Activated naive CD4-positive, alpha-beta T cell treated with anti-CD3 and anti-CD28 coated beads, Interleukin-2, amount 10 ng/mL, durations not matched to agents 7 days and 5 days (primary cell): ENCODE measurements at regions not wholly inside any gene's neighbourhood (a gene's known extent, or its start where the extent isn't known, plus 50 kb on each side); places are given as distances from the start of the nearest gene placed in this dataset.

Experiments
- CTCF ChIA-PET: fragments of 350-600 bp; sonication (Branson Sonifier 250); formaldehyde crosslinking; loops from one replicate; lab custom pipeline; 2021; ENCODE audit warnings: antibody characterized with exemption; lab: Charles Lee
- DNase-seq: peaks from one replicate; pipeline ENCODE4 v3.0.0-alpha.2; 2020
- H3K27ac Mint-ChIP-seq: one replicate; pipeline ENCODE4 v1.8.0; 2021; ENCODE audit warnings: mild to moderate bottlenecking, moderate library complexity, mixed read lengths
- H3K27me3 Mint-ChIP-seq: one replicate; pipeline ENCODE4 v1.8.0; 2021; ENCODE audit warnings: mild to moderate bottlenecking, mixed read lengths
- H3K36me3 Mint-ChIP-seq: one replicate; pipeline ENCODE4 v1.8.0; 2021; ENCODE audit warnings: mixed read lengths
- H3K4me1 Mint-ChIP-seq: one replicate; pipeline ENCODE4 v1.8.0; 2021; ENCODE audit warnings: mixed read lengths
- H3K4me3 Mint-ChIP-seq: one replicate; pipeline ENCODE4 v1.8.0; 2021; ENCODE audit warnings: mild to moderate bottlenecking, moderate library complexity, mixed read lengths
- H3K9me3 Mint-ChIP-seq: one replicate; pipeline ENCODE4 v1.8.0; 2021; ENCODE audit warnings: mixed read lengths

DNA sequence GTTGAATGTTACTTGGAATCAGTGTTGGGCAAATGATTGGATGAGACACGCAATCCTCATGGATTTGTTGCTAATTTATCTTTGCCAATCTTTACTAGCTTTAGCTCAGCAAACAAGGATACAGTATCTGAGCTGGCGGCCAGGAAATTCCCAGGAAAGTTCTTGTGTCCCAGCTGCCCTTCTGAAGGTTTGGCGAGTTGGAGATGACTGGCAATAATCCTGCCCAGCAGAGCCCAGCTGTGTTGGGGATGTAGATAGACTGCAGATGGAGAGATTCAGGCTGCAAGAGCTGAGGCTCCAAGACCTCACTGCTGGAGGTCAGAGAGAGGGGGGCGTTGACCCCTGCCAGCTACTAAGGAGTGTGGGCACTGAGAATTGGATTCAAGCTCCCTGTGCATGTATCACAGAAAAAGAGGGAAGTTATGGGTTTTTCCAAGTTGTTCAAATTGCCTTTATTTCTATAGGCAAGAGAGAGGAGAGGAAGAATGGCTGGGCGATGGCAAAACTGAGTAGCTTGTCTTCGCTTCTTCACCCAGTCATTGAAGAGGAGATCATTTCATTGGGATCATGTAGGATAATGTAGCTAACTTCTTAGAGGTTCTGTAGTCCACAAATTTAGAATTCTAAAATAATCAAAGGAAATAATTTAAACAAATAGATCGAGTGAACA, 506.8 kb upstream of the LRATD1 start:
- Mint-ChIP-seq H3K4me1 (no peaks in the 10 kb centered on the region), H3K36me3 (no peaks in the 10 kb centered on the region), H3K27me3 (no peaks in the 10 kb centered on the region), H3K9me3 (peaks cover 7% of the 10 kb centered on the region), H3K27ac (no peak overlapping the region), H3K4me3 (no peak overlapping the region)
- CTCF ChIA-PET, result no interaction called here
- no peak for DNase-seq

DNA sequence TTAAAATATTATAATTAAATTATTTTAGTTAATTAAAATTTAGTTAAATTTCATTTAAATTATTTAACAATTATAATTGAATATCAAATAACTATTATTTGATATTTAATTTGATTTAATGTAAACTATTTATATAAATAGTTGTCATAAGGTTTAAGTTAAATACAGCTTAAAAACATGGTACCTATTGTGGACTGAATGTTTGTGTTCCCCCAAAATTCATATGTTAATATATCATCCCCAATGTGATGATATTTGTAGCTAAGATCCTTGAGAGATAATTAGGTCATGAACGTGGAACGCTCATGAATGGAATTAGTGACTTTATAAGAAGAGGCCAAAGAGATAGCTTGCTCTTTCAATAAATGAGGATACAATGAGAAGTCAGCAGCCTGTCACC, 505.7 kb upstream of the LRATD1 start:
- no peak overlapping the region for H3K4me3 Mint-ChIP-seq
- no peaks in the 10 kb centered on the region for H3K4me1 Mint-ChIP-seq
- CTCF ChIA-PET, result interaction anchor here (0.7 kb wide), 1 partner anchor 62 kb away, joined by 3 read pairs; no protein-coding TSS in a partner anchor
- H3K27ac Mint-ChIP-seq, result no peak overlapping the region
- peaks cover 7% of the 10 kb centered on the region for H3K9me3 Mint-ChIP-seq
- no peaks in the 10 kb centered on the region for H3K36me3 Mint-ChIP-seq
- DNase-seq, result no peak
- no peaks in the 10 kb centered on the region for H3K27me3 Mint-ChIP-seq

DNA sequence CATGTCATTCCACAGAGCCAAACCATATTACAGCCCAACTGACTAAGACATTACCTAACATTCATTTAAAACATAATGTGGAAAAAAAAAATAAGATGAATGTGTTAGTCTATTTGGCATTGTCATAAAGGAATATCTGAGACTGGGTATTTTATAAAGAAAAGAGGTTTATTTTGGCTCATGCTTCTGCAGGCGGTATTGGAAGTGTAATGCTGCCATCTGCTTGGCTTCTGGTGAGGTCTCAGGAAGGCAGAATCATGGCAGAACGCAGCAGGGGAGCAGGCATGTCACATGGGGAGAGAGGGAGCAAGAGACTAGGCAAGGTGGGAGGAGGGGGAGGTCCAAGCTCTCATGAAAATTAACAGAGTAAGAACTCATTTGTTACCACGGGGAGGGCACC, 504.8 kb upstream of the LRATD1 start:
- no peaks in the 10 kb centered on the region for H3K36me3 Mint-ChIP-seq
- H3K27ac Mint-ChIP-seq, result no peak overlapping the region
- H3K9me3 Mint-ChIP-seq, result peaks cover 5% of the 10 kb centered on the region
- CTCF ChIA-PET, result no interaction called here
- H3K27me3 Mint-ChIP-seq, result no peaks in the 10 kb centered on the region
- DNase-seq, result no peak
- no peak overlapping the region for H3K4me3 Mint-ChIP-seq
- H3K4me1 Mint-ChIP-seq, result no peaks in the 10 kb centered on the region

DNA sequence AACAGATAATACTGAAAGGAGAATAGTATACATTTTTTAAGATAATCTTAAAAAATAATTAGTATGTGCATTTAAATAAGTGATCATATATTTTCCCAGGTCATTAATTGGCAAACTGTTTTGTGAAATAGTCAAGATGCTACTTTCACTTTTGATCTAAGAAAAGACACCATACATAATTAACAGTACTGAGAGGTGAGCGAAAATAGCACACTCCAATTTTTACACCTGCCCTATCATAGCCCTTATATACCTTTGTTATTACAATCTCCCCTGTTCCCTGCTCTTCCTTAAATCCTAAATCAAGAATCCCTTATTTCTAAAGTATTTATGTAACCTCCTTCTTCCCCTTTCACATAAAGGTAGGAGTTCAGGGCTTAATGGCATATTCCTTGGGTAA, 500.1 kb upstream of the LRATD1 start:
- no peak for DNase-seq
- Mint-ChIP-seq H3K27me3 (no peaks in the 10 kb centered on the region), H3K4me1 (no peaks in the 10 kb centered on the region), H3K27ac (no peak overlapping the region), H3K9me3 (peaks cover 6% of the 10 kb centered on the region), H3K4me3 (no peak overlapping the region), H3K36me3 (no peaks in the 10 kb centered on the region)
- CTCF ChIA-PET, result no interaction called here

GRCh38 chr2:14134771-14135170, 497.7 kb upstream of the LRATD1 start:
- DNase-seq, result no peak
- H3K4me1 Mint-ChIP-seq, result no peaks in the 10 kb centered on the region
- H3K4me3 Mint-ChIP-seq, result no peak overlapping the region
- H3K27me3 Mint-ChIP-seq, result no peaks in the 10 kb centered on the region
- H3K9me3 Mint-ChIP-seq, result peaks cover 7% of the 10 kb centered on the region
- CTCF ChIA-PET, result no interaction called here
- H3K27ac Mint-ChIP-seq, result no peak overlapping the region
- H3K36me3 Mint-ChIP-seq, result no peaks in the 10 kb centered on the region

GRCh38 chr2:14136030-14136429, 496.5 kb upstream of the LRATD1 start:
- Mint-ChIP-seq H3K4me3 (no peak overlapping the region), H3K36me3 (no peaks in the 10 kb centered on the region), H3K27me3 (no peaks in the 10 kb centered on the region), H3K27ac (no peak overlapping the region), H3K4me1 (no peaks in the 10 kb centered on the region), H3K9me3 (peaks cover 7% of the 10 kb centered on the region)
- CTCF ChIA-PET, result no interaction called here
- no peak for DNase-seq

DNA sequence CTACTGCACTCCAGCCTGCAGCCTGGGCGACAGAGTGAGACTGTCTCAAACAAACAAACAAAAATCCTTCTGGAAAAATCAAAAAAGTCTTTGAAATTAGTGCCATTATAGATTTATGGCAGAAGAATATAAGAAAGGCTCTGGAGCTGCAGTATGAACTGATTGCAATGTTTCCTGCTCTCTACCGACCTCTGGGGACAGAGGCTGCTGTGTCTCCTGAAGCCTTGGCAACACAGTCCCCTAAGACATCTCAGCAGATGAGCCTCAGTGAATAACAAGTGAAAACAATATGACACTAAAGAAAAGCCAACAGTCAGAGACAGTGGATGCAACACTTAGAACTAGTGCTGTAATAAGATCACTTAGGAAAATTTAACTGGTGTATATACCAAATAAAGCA, 494.9 kb upstream of the LRATD1 start:
- Mint-ChIP-seq H3K27me3 (no peaks in the 10 kb centered on the region), H3K36me3 (no peaks in the 10 kb centered on the region), H3K4me3 (no peak overlapping the region), H3K4me1 (no peaks in the 10 kb centered on the region), H3K27ac (no peak overlapping the region), H3K9me3 (peaks cover 7% of the 10 kb centered on the region)
- CTCF ChIA-PET, result no interaction called here
- no peak for DNase-seq

- no peak overlapping the region for H3K4me3 Mint-ChIP-seq
- H3K27me3 Mint-ChIP-seq, result no peaks in the 10 kb centered on the region
- no peak for DNase-seq
- no peaks in the 10 kb centered on the region for H3K4me1 Mint-ChIP-seq
- peaks cover 5% of the 10 kb centered on the region for H3K9me3 Mint-ChIP-seq
- no peak overlapping the region for H3K27ac Mint-ChIP-seq
- CTCF ChIA-PET, result no interaction called here
- H3K36me3 Mint-ChIP-seq, result no peaks in the 10 kb centered on the region
Measured at GRCh38 chr2:14140009-14140550, 492.4 kb upstream of the LRATD1 start.

- Mint-ChIP-seq H3K27ac (no peak overlapping the region), H3K36me3 (no peaks in the 10 kb centered on the region), H3K4me1 (no peaks in the 10 kb centered on the region), H3K9me3 (peaks cover 3% of the 10 kb centered on the region), H3K4me3 (no peak overlapping the region), H3K27me3 (no peaks in the 10 kb centered on the region)
- no peak for DNase-seq
- CTCF ChIA-PET, result no interaction called here
Measured at GRCh38 chr2:14143435-14143834, 489.1 kb upstream of the LRATD1 start.

- DNase-seq, result no peak
- peaks cover 3% of the 10 kb centered on the region for H3K9me3 Mint-ChIP-seq
- H3K36me3 Mint-ChIP-seq, result no peaks in the 10 kb centered on the region
- H3K4me1 Mint-ChIP-seq, result no peaks in the 10 kb centered on the region
- H3K27me3 Mint-ChIP-seq, result no peaks in the 10 kb centered on the region
- H3K4me3 Mint-ChIP-seq, result no peak overlapping the region
- no peak overlapping the region for H3K27ac Mint-ChIP-seq
- CTCF ChIA-PET, result no interaction called here
Measured at GRCh38 chr2:14148216-14148615, 484.3 kb upstream of the LRATD1 start.

DNA sequence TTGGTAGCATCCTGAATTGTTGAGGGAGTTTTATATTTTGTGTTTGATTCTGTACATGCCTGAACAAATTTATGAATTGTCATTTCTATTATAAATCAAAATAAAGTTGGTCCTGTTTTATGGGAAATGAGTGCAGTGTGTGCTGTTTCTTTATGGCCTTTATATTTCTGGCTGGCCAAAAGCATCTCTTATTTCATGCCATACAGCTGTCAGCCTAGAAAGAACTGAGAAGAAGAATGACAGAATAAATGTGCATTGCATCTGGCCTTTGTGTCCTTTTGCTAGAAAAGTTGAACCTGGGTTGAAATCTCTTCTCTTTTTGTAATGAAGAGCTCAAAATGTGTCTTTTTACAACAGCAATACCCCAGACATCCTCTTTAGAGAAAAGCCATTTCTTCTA, 474.7 kb upstream of the LRATD1 start:
- H3K36me3 Mint-ChIP-seq, result no peaks in the 10 kb centered on the region
- no peaks in the 10 kb centered on the region for H3K4me1 Mint-ChIP-seq
- no peak overlapping the region for H3K4me3 Mint-ChIP-seq
- H3K27ac Mint-ChIP-seq, result no peak overlapping the region
- H3K27me3 Mint-ChIP-seq, result no peaks in the 10 kb centered on the region
- no peak for DNase-seq
- CTCF ChIA-PET, result no interaction called here
- H3K9me3 Mint-ChIP-seq, result peaks cover 4% of the 10 kb centered on the region

DNA sequence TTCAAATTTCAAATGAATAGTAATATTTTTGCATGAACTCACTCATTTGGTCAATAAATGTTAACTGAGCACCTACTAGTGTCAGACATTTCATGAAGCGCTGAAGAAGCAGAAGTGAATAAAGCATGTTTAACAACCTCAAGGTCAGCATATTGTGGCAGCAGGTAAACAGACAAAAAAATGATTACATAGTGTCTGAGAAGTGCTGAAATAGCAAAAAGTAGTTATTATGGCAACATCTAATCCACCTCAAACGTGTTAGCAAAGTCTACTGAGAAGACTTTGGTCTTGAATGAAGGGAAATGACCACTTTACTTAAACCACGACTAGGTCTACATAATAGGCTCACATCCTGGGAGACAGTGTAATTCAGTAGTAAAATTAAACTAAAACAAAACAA, 452.2 kb upstream of the LRATD1 start:
- Mint-ChIP-seq H3K27me3 (no peaks in the 10 kb centered on the region), H3K4me1 (no peaks in the 10 kb centered on the region), H3K36me3 (no peaks in the 10 kb centered on the region), H3K4me3 (no peak overlapping the region), H3K9me3 (peaks cover 5% of the 10 kb centered on the region), H3K27ac (no peak overlapping the region)
- CTCF ChIA-PET, result no interaction called here
- DNase-seq, result no peak

GRCh38 chr2:14182227-14182946, 450.1 kb upstream of the LRATD1 start:
- Mint-ChIP-seq H3K27me3 (no peaks in the 10 kb centered on the region), H3K4me1 (no peaks in the 10 kb centered on the region), H3K27ac (no peak overlapping the region), H3K4me3 (no peak overlapping the region), H3K9me3 (peaks cover 4% of the 10 kb centered on the region), H3K36me3 (no peaks in the 10 kb centered on the region)
- DNase-seq, result no peak
- CTCF ChIA-PET, result no interaction called here

DNA sequence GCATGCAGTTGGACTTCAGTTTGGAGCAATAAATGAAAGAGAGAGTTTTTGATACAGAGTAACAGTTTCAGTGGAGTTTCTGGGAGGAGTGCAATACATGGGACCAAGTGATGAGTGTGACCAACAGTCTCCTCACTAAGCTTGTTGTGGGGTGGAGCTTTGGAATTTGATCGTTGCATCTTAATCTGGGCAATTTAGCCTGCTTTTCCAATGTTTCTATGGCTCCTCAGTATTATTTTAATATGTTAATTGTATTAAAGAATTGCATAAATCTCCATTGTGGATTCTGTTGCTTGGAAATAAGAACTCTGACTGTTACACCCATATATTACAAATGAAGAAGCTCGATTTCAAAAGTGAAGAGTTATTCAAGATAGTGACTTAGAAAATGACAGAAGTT, 446.6 kb upstream of the LRATD1 start:
- Mint-ChIP-seq H3K27ac (no peak overlapping the region), H3K4me1 (no peaks in the 10 kb centered on the region), H3K9me3 (peaks cover 7% of the 10 kb centered on the region), H3K27me3 (no peaks in the 10 kb centered on the region), H3K4me3 (no peak overlapping the region), H3K36me3 (no peaks in the 10 kb centered on the region)
- CTCF ChIA-PET, result no interaction called here
- DNase-seq, result no peak

DNA sequence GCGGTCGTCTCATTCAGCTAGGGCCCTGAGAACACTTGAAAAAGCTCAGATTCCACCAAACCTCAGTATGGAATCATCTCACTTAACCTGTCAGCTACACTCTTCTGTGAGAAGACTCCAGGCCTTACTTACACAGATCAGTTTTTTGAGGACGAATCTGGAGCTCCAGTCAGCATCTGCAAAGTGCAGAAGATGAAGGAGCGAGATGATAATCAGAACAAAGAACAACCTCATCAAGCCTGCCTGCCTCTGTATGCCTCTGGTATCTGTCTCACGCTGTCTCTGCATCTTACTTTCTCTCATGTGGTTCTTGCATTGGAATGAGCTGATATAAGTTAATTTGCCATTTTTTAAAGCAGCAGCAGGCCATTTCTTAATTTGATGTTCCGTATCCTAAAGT, 444.1 kb upstream of the LRATD1 start:
- Mint-ChIP-seq H3K4me3 (no peak overlapping the region), H3K36me3 (no peaks in the 10 kb centered on the region), H3K9me3 (peaks cover 10% of the 10 kb centered on the region), H3K27me3 (no peaks in the 10 kb centered on the region), H3K27ac (no peak overlapping the region), H3K4me1 (no peaks in the 10 kb centered on the region)
- CTCF ChIA-PET, result no interaction called here
- DNase-seq, result no peak
